Kidney (tissue), 13 donors: ENCODE measurements at regions not wholly inside any gene's neighbourhood (a gene's known extent, or its start where the extent isn't known, plus 50 kb on each side); places are given as distances from the start of the nearest gene placed in this dataset.

Source experiments
- DNase-seq, 5 donors: peaks; one replicate each; pipeline ENCODE4 v3.0.0-alpha.2; 2013 to 2020
- FAIRE-seq: peaks from 2 replicates; lab custom pipeline; 2012; peaks lifted over from hg19 to GRCh38; lab: Jason Lieb, UNC
- H3K27ac ChIP-seq, 2 donors: one replicate each; pipeline ENCODE4 v1.7.0; 2013; ENCODE audit warnings: low read depth in 2 of 2, low read length in 2 of 2, inconsistent platforms in 1 of 2
- H3K27me3 ChIP-seq: one replicate; pipeline ENCODE4 v1.7.1; 2013; ENCODE audit warnings: low read length, inconsistent platforms; ENCODE audit not compliant: control insufficient read depth, insufficient read depth
- H3K36me3 ChIP-seq, 3 donors: one replicate each; pipeline versions ENCODE4 v1.7.0 to v1.7.1; 2013; ENCODE audit warnings: low read length in 3 of 3, control low read depth in 1 of 3, inconsistent platforms in 1 of 3; ENCODE audit not compliant: insufficient read depth in 3 of 3, control insufficient read depth in 2 of 3
- H3K4me1 ChIP-seq, 3 donors: one replicate each; pipeline versions ENCODE4 v1.7.0 to v1.7.1; 2013; ENCODE audit warnings: low read length in 3 of 3, inconsistent platforms in 1 of 3, low read depth in 1 of 3; ENCODE audit not compliant: control insufficient read depth in 2 of 3, insufficient read depth in 2 of 3
- H3K4me3 ChIP-seq, 3 donors: one replicate each; pipeline versions ENCODE4 v1.7.0 to v1.8.1; 2013; ENCODE audit warnings: low read length in 3 of 3, control low read depth in 1 of 3, inconsistent platforms in 1 of 3
- H3K9ac ChIP-seq, 3 donors: one replicate each; pipeline versions ENCODE4 v1.7.0 to v1.7.1; 2013; ENCODE audit warnings: low read length in 3 of 3, control low read depth in 1 of 3, inconsistent platforms in 1 of 3
- H3K9me3 ChIP-seq, 3 donors: one replicate each; pipeline versions ENCODE4 v1.7.0 to v1.7.1; 2013; ENCODE audit warnings: low read length in 3 of 3, control low read depth in 1 of 3, inconsistent platforms in 1 of 3; ENCODE audit not compliant: control insufficient read depth in 2 of 3, insufficient read depth in 1 of 3
- intact Hi-C: fragments of 100-400 bp; cut with DNase I; formaldehyde crosslinking; loops from one replicate; pipeline ENCODE4 v1.11.1; 2022
- TF ChIP-seq, protein P1 (sequence below): IDR thresholded peaks from 3 replicates; pipeline ENCODE4 v1.5.1; 2012; ENCODE audit warnings: mild to moderate bottlenecking, moderate library complexity, borderline replicate concordance; ENCODE audit not compliant: insufficient read depth; ENCODE audit errors: extremely low read depth
- donor health status: control.
- donor health status: control.
- donor health status: control.
- donor health status: control.
- donor health status: control.
- donor health status: DM: yes; HTN: yes; CAD: no.
- donor health status: Normal renal cell carcinoma (clear cell type).

DNA sequence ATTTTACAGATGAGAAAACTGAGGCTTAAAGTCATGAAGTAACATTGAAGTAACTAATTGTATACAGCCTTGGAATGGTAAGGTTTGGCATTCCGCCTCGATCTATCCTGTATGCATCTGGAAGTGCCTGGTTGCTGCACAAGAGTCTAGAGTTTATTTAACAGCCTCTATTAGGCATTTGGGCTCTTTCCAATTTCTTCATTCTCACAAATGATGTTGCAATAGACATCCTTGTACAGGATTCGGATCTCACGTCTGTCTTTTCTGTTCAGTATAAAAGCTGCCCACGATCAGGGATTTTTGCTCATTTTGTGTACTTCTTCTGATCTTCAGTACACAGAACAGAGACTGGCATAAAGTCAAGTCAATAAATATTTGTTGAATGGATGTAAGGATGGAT, 100.5 kb downstream of the AIPL1 start:
- intact Hi-C loops: no loop called here
- Histone ChIP-seq H3K27me3 (no peaks in the 10 kb centered on the region), H3K27ac (no peak overlapping the region), H3K9me3 (no peaks in the 10 kb centered on the region), H3K36me3 (no peaks in the 10 kb centered on the region), H3K4me3 (no peak overlapping the region), H3K4me1 (no peaks in the 10 kb centered on the region), H3K9ac (no peak overlapping the region)
- DNase-seq (no peak), FAIRE-seq (no peak)
- TF ChIP-seq, protein P1, sequence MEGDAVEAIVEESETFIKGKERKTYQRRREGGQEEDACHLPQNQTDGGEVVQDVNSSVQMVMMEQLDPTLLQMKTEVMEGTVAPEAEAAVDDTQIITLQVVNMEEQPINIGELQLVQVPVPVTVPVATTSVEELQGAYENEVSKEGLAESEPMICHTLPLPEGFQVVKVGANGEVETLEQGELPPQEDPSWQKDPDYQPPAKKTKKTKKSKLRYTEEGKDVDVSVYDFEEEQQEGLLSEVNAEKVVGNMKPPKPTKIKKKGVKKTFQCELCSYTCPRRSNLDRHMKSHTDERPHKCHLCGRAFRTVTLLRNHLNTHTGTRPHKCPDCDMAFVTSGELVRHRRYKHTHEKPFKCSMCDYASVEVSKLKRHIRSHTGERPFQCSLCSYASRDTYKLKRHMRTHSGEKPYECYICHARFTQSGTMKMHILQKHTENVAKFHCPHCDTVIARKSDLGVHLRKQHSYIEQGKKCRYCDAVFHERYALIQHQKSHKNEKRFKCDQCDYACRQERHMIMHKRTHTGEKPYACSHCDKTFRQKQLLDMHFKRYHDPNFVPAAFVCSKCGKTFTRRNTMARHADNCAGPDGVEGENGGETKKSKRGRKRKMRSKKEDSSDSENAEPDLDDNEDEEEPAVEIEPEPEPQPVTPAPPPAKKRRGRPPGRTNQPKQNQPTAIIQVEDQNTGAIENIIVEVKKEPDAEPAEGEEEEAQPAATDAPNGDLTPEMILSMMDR: no peak

DNA sequence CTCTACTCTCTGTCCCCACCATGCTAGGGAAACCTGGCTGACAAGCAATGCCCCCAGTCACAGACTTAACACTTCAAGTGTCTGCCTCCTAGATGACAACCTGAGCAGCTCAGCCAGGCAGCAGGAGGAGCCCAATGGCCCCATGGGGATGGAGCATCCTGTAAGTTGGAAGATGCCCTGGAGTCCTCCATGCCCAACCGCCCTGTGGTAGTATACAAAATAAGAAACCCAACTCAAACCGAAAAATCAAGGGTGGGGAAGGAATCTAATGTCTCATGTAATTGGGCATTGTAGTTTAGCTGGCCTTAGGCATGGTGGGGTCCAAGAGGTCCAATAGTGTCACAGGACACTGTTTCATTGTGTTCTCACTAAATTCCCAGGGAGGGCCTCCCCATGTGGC, 104.0 kb downstream of the AIPL1 start:
- H3K4me1 ChIP-seq: peaks cover 0 to 2% (median 0%) of the 10 kb centered on the region in 3 donors
- no peak overlapping the region for H3K4me3 ChIP-seq
- FAIRE-seq (no peak), DNase-seq (no peak)
- TF ChIP-seq, protein P1: no peak
- H3K9ac ChIP-seq: no peak overlapping the region
- intact Hi-C loops: no loop called here
- no peaks in the 10 kb centered on the region for H3K27me3 ChIP-seq
- no peaks in the 10 kb centered on the region for H3K36me3 ChIP-seq
- no peak overlapping the region for H3K27ac ChIP-seq
- H3K9me3 ChIP-seq: no peaks in the 10 kb centered on the region

DNA sequence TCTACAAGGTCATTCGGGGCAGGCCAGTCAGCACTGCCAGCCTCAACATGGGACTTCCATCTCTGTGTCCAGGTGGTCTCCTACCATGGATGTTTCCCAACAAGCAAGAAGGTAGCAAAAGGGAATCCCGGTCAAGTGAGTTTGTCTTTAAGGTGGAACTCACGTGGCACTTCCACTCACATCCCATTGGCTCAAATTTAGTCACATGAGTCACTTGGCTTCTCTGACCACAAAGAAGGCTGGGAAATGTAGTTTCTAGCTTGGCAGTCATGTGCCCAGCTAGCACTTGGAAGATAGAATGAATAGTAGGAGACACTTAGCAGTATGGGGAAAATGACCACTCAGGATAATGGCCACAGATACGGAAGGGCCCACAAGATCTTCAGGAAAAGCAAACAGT, 106.6 kb downstream of the AIPL1 start:
- TF ChIP-seq, protein P1: no peak
- Histone ChIP-seq H3K9me3 (no peaks in the 10 kb centered on the region), H3K9ac (no peak overlapping the region), H3K4me1 (peaks cover 0 to 2% (median 0%) of the 10 kb centered on the region in 3 donors), H3K27me3 (no peaks in the 10 kb centered on the region), H3K4me3 (no peak overlapping the region), H3K27ac (no peak overlapping the region), H3K36me3 (no peaks in the 10 kb centered on the region)
- intact Hi-C loops: no loop called here
- no peak for FAIRE-seq
- no peak for DNase-seq

DNA sequence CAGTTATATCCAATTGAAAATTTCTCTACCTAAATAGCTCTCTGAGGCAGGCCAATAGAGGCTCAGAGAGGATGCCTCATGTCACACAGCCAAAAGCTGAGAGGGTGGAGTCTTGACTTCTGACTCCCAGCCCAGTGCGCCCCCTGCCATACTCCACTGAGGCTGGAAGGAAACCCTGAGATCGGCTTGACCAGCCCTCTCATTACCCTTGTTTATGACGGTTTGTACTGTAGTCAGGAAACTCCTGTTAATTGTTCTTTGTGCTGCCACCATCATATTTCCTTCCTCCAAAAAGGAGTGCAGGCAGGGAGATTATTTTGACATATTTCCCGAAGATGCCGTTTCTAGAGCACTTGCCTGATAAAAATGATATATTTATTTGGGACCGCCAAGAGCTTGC, 107.9 kb downstream of the AIPL1 start:
- no peak overlapping the region for H3K27ac ChIP-seq
- H3K27me3 ChIP-seq: no peaks in the 10 kb centered on the region
- no peak overlapping the region for H3K4me3 ChIP-seq
- intact Hi-C loops: no loop called here
- DNase-seq (peak in 2 of 5 donors; percentile 12 to 58), FAIRE-seq (no peak)
- H3K4me1 ChIP-seq: peaks cover 0 to 2% (median 0%) of the 10 kb centered on the region in 3 donors
- H3K36me3 ChIP-seq: no peaks in the 10 kb centered on the region
- H3K9ac ChIP-seq: no peak overlapping the region
- no peaks in the 10 kb centered on the region for H3K9me3 ChIP-seq
- TF ChIP-seq, protein P1: no peak
